ACC112 (cell line): ENCODE measurements at regions not wholly inside any gene's neighbourhood (a gene's known extent, or its start where the extent isn't known, plus 50 kb on each side); places are given as distances from the start of the nearest gene placed in this dataset.

Experiments used
- H2AFZ ChIP-seq: fragments of 200-600 bp; sonication (generic); one replicate; pipeline ENCODE4 v1.6.0; 2017; ENCODE audit warnings: antibody characterized with exemption, low read length; ENCODE audit not compliant: unreplicated experiment
- H3K27ac ChIP-seq: fragments of 200-600 bp; sonication (generic); 2 replicates; pipeline ENCODE4 v1.5.1; 2014; ENCODE audit warnings: low read depth, mild to moderate bottlenecking, antibody characterized with exemption, low read length, moderate library complexity
- H3K27me3 ChIP-seq: fragments of 200-600 bp; sonication (generic); 2 replicates; pipeline ENCODE4 v1.6.1; 2014; ENCODE audit warnings: mild to moderate bottlenecking, antibody characterized with exemption, low read length, moderate library complexity, mixed read lengths; ENCODE audit not compliant: insufficient read depth
- H3K36me3 ChIP-seq: fragments of 200-600 bp; sonication (generic); 2 replicates; pipeline ENCODE4 v1.6.1; 2016; ENCODE audit warnings: mild to moderate bottlenecking, antibody characterized with exemption, low read length, moderate library complexity, mixed read lengths; ENCODE audit not compliant: insufficient read depth
- H3K4me1 ChIP-seq: fragments of 200-600 bp; sonication (generic); one replicate; pipeline ENCODE4 v1.6.1; 2016; ENCODE audit warnings: low read length, mixed read lengths; ENCODE audit not compliant: insufficient read depth, unreplicated experiment, control insufficient read depth
- H3K4me3 ChIP-seq: fragments of 200-600 bp; sonication (generic); 2 replicates; pipeline ENCODE4 v1.5.1; 2014; ENCODE audit warnings: mild to moderate bottlenecking, low read depth, low read length
- H3K79me2 ChIP-seq: fragments of 200-600 bp; sonication (generic); one replicate; pipeline ENCODE4 v1.6.0; 2016; ENCODE audit warnings: low read length; ENCODE audit not compliant: control insufficient read depth, unreplicated experiment, insufficient read depth

DNA sequence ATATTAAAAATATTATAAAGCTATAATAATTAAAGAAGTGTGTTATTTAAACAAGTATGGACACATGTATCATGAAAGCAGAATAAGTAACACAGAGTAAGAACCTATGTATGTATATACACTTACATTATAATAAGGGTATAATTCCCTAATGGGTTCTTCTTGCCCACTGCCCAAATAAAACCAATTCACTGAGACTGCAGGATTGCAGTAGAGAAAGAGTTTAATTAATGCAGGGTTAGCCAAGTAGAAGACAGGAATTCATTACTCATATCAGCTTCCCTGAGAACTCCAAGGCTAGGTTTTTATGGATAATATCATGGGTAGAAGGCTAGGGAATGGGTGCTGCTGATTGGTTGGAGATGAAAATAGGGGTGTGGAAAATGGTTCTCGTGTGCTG is 53.8 kb upstream of the SAMD3 start:
- Histone ChIP-seq H3K79me2 (no peaks in the 10 kb centered on the region), H2AFZ (no peak overlapping the region), H3K4me1 (no peaks in the 10 kb centered on the region), H3K4me3 (no peak overlapping the region), H3K27ac (no peak overlapping the region), H3K36me3 (no peaks in the 10 kb centered on the region), H3K27me3 (no peaks in the 10 kb centered on the region)

DNA sequence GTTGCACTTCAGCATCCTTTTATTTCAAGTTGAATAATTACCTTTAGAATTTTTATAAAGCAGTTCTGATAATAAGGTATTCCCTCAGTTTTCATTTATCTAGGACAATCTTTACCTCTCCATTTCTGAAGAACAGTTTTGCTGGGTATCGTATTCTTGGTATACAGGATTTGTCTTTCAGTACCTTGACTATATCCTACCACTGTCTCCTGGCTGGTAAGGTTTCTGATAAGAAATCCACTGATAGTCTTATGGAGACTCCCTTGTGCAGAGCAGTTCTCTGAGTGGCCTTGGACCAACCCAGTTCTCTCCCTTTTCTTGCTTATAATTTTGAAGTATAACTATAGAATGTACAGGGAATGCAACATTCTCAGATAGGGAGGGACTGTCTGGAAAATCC is 51.3 kb upstream of the SAMD3 start:
- no peaks in the 10 kb centered on the region for H3K36me3 ChIP-seq
- no peak overlapping the region for H3K27ac ChIP-seq
- no peak overlapping the region for H2AFZ ChIP-seq
- H3K79me2 ChIP-seq = no peaks in the 10 kb centered on the region
- no peaks in the 10 kb centered on the region for H3K4me1 ChIP-seq
- H3K27me3 ChIP-seq = no peaks in the 10 kb centered on the region
- H3K4me3 ChIP-seq = no peak overlapping the region
